ENCODE measurements at regions not wholly inside any gene's neighbourhood (a gene's known extent, or its start where the extent isn't known, plus 50 kb on each side); places are given as distances from the start of the nearest gene placed in this dataset.
"Not testable (repeated sequence)": the region's sequence is repeated elsewhere in the genome, so short reads cannot be mapped to it uniquely, and the experiment has no call there.

- no peak for TF ChIP-seq CTCF (IDR thresholded peaks at IDR 0.05)
- no peak for DNase-seq (ENCODE audit: low spot score in 2 of 2)
- H3K27ac ChIP-seq = no peak overlapping the region
- intact Hi-C loops (cut with DNase I) = no loop called here
- no peaks in the 10 kb centered on the region for H3K9me3 ChIP-seq
- no peaks in the 10 kb centered on the region for H3K27me3 ChIP-seq
- H3K36me3 ChIP-seq = no peaks in the 10 kb centered on the region
- no peaks in the 10 kb centered on the region for H3K4me1 ChIP-seq
- H3K4me3 ChIP-seq = no peak overlapping the region
Observed at GRCh38 chr13:88288326-88288725, 617.2 kb downstream of the SLITRK5 start.

- H3K4me3 ChIP-seq; H3K27ac ChIP-seq; H3K27me3 ChIP-seq; intact Hi-C loops (cut with DNase I); H3K9me3 ChIP-seq; DNase-seq (ENCODE audit: low spot score in 2 of 2); H3K4me1 ChIP-seq; H3K36me3 ChIP-seq: not testable (repeated sequence)
Observed at GRCh38 chr13:88291731-88292130, 620.6 kb downstream of the SLITRK5 start.

GRCh38 chr13:88294368-88294767 lies 623.2 kb downstream of the SLITRK5 start:
- TF ChIP-seq CTCF (IDR thresholded peaks at IDR 0.05) = no peak
- intact Hi-C loops (cut with DNase I) = no loop called here
- H3K4me1 ChIP-seq = no peaks in the 10 kb centered on the region

GRCh38 chr13:88303157-88303556 lies 632.0 kb downstream of the SLITRK5 start:
- no peaks in the 10 kb centered on the region for H3K4me1 ChIP-seq
- no peaks in the 10 kb centered on the region for H3K27me3 ChIP-seq
- no peak for TF ChIP-seq CTCF (IDR thresholded peaks at IDR 0.05)
- no peak overlapping the region for H3K27ac ChIP-seq
- no peak for DNase-seq (ENCODE audit: low spot score in 2 of 2)
- no peak overlapping the region for H3K4me3 ChIP-seq
- no peaks in the 10 kb centered on the region for H3K9me3 ChIP-seq
- intact Hi-C loops (cut with DNase I) = no loop called here
- H3K36me3 ChIP-seq = no peaks in the 10 kb centered on the region

More at GRCh38 chr13:88294368-88294767, 623.2 kb downstream of the SLITRK5 start:
- H3K36me3 ChIP-seq = no peaks in the 10 kb centered on the region
- no peak overlapping the region for H3K27ac ChIP-seq
- no peak overlapping the region for H3K4me3 ChIP-seq
- no peak for DNase-seq (ENCODE audit: low spot score in 2 of 2)
- H3K9me3 ChIP-seq = no peaks in the 10 kb centered on the region
- H3K27me3 ChIP-seq = no peaks in the 10 kb centered on the region

GRCh38 chr13:88303605-88304004 lies 632.4 kb downstream of the SLITRK5 start:
- Histone ChIP-seq H3K27ac (no peak overlapping the region), H3K4me1 (no peaks in the 10 kb centered on the region), H3K9me3 (no peaks in the 10 kb centered on the region), H3K27me3 (no peaks in the 10 kb centered on the region), H3K36me3 (no peaks in the 10 kb centered on the region), H3K4me3 (no peak overlapping the region)
- intact Hi-C loops (cut with DNase I) = no loop called here
- no peak for DNase-seq (ENCODE audit: low spot score in 2 of 2)
- TF ChIP-seq CTCF (IDR thresholded peaks at IDR 0.05) = no peak

- Histone ChIP-seq H3K36me3 (no peaks in the 10 kb centered on the region), H3K27me3 (no peaks in the 10 kb centered on the region), H3K9me3 (no peaks in the 10 kb centered on the region), H3K4me1 (no peaks in the 10 kb centered on the region), H3K4me3 (no peak overlapping the region), H3K27ac (no peak overlapping the region)
- intact Hi-C loops (cut with DNase I) = no loop called here
- TF ChIP-seq CTCF (IDR thresholded peaks at IDR 0.05) = no peak
- DNase-seq (ENCODE audit: low spot score in 2 of 2) = no peak
Observed at GRCh38 chr13:88314496-88314895, 643.3 kb downstream of the SLITRK5 start.
